Renal pelvis (tissue), 1 donor: ENCODE measurements at regions not wholly inside any gene's neighbourhood (a gene's known extent, or its start where the extent isn't known, plus 50 kb on each side); places are given as distances from the start of the nearest gene placed in this dataset.
"Not testable (repeated sequence)": the region's sequence is repeated elsewhere in the genome, so short reads cannot be mapped to it uniquely, and the experiment has no call there.

Experiments
- DNase-seq: peaks from one replicate; pipeline ENCODE4 v3.0.0-alpha.2; 2013

DNA sequence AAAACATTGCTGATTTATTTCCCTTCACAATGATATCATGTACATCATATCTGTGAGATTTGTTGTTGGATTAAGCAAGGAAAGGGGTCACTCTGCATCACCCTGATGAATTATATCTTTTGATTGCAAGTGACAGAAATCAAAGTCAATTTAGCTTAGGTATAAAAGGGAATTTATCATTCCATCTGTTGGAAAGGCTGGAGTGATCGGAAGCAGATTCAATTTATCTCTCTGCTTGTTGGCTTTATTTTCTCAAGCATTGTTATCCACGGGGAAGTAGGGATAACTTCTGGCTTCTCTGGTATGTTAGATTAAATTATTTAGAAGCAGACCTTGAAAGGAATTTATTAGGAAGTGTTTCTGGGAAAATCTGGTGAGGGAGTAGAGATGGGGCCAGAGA lies 226.6 kb downstream of the PTGER3 start:
- no peak for DNase-seq

DNA sequence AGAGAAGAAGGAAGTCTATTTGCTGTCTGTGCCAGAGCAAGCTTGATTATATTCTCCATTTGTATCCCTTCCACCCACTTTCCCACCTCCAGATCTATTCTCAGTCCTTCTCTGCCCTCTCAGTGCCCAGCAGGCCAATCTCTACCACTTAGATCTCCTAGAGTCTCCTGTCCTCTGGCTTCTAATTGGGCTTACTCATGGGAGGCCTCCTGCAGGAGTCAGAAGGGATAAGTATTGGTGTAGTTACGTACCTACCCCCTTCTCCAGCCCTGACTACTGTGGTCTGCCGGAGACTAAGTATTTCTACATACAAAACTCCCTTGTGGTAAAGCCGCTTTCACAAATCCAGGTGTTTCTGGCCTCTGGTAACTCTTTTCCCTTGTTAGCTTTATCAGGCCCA lies 221.2 kb downstream of the PTGER3 start:
- no peak for DNase-seq

DNA sequence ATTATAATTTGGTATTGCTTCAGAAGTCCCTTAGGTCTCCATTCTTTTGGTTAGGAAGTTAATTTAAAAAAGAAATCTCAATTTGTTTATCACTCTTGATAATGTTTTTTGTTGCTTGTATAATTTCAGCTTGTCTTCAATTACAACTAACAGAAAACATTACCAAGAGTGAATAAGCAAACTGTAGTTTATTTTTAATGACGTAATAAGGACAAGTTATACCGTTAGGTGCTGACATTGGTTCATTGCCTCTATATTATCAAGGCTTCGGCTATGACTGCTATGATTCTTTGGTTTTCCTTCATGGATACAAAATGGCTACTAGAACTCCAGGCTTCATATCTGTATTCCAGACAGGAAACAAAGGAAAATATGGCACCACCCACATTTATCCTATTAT lies 220.6 kb downstream of the PTGER3 start:
- no peak for DNase-seq

DNA sequence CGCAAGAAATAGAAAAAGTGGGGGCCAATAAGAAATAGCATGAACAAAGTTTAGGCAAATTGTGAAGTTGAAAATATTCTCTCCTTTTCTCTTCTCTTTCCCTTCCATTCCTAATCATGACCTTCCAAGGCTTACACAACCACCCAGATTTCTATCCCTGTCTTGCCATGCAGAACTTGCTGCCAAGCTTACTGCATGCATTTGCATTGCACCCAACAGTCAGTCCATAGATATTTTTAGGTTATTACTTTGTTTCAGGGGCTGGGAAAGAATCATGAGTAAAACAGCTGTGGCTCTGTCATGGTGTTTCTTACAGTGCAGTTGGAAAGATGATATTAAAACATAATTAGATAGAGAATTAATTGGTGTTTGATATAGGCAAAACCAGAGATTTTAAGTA lies 219.4 kb downstream of the PTGER3 start:
- no peak for DNase-seq

DNA sequence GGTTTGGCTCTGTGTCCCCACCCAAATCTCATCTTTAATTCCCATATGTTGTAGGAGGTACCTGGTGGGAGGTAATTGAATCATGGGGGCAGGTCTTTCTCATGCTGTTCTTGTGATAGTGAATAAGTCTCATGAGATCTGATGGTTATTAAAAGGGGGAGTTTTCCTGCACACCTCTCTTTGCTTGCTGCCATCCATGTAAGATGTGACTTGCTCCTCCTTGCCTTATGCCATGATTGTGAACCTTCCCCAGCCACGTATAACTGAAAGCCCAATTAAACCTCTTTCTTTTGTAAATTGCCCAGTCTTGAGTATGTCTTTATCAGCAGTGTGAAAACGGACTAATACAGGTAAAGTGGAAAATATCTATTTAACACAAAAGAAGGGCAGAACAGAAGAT lies 213.3 kb downstream of the PTGER3 start:
- not testable (repeated sequence) for DNase-seq

DNA sequence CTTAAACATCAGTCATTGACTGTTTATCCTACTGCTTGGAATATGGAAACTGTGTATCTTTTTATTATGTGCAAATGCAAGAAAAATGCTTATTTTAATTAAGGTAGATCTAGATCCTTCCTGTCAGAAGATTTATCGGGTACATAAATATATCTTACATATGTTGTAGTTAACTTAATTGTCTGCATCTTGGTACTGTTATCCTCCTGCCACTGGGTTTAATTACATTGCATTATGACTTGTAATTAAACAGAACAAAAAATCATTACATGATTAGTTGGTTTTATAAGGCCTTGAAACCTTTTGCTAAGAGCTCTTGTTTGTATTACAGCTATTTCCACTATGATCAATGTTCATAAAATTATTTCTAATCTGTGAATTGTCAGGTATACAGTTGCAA lies 211.2 kb downstream of the PTGER3 start:
- no peak for DNase-seq

DNA sequence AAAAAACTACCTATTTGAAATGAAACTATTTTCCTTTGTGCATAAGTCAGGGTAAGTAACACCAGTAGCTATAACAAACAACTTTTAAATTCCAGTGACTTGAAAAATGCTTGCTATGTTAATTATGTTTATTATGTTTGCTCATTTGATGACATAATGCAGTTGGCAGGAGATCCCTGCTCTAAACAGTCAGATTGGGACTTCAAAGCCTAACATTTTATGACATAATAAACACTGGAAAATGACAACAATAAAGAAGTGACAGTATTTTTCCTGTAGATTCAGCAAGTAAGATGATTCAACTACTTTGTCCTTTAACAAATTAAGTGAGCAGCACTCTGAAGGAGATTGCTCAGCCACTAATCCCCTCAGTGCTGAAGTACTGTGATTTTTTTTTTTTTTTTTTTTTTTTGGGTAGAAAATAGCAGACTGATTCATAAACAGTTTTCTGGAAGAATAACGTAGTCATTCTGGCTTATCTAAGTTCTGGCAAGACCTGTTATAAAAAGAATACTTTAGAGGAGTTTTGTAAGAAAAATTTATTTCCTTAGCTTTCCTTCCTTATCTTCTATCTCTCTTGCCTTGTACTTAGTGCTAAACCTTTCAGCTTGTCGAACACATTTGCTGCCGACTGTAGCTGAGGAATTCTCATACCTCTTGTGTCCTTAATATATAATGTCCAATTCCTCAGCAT lies 207.2 kb downstream of the PTGER3 start:
- DNase-seq, result no peak

DNA sequence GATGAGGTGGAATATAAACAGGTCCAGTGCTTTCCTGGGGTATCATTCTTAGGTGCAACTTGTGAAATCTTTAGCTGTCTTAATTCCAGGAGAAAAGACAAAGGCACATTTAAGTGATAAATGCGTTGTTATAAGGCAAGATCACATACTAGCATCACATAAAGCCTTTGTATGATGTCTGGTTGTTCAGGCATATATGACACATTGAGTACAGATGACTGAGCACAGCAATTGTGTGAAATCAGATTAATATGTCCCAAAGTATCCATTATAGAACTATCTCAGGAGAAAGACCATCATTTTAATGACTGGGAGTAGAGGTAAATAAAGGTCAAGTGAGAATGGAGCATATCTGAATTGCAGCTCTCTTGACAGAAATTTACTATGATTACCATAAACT lies 205.1 kb downstream of the PTGER3 start:
- no peak for DNase-seq

DNA sequence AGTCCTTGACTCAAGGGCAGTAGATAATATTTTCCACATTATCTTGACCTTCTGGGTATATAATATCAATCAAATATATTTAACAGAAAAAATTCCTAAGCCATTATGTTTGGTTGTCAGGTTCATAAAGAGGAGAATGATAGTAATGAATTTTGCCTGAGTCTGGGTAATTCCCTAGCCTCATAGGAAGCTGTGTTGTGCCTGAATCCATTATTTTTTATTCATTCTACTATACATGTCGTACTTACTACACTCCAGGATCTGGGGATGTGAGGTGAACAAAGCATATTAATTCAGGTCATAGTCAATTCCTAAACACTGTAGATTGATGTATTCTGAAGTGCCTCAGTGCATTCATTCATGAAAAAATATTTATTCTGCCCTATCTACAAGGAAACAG lies 204.2 kb downstream of the PTGER3 start:
- no peak for DNase-seq

DNA sequence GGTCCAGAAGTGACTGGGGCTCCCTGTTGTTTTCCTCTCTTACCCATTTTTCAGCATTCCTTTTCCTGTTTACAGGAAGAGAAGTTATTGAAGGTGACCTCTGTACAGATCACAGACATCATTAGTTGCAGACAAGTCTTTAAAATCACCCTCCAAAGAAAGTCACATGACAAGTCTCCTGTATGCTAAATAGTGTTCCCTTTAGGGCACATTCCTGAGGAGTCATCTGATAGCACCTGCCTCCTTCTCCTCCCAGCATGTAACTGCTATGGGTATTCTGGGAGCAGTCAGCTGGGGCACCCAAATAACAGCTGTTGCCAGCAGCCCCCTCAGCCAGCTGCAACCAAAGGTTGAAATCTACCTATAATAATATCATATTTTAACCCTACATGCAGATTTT lies 200.6 kb downstream of the PTGER3 start:
- DNase-seq, result peak; percentile 8

DNA sequence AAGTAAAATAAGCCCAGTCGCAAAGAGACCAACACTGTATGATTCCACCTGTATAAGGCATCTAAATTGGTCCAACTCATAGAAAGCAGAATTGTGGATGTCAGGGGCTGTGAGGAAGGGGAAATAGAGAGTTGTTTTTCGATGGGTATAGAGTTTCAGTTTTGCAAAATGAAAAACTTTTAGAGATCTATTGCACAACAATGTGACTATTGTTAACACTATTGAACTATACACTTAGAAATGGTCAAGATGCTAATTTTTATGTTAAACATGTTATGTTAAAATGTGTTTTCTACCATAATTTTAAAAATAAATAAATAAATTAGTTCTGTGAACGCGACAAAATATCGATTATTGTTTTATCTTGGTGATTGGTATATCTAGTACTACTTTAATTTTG lies 192.4 kb downstream of the PTGER3 start:
- DNase-seq, result no peak

DNA sequence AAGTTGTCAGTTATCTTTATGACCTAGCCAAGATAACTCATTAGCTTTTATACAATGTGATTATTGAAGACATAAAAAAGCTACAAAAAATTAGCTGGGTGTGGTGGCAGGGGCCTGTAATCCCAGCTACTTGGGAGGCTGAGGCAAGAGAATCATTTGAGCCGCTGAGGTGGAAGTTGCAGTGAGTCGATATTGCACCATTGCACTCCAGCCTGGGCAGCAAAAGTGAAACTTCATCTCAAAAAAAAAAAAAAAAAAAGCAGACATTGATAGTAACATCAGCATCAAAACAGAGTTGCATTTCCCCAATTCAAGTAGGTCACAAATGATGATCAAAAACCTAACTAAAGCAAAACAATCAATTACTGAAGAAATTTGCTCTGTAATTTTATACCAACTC lies 191.4 kb downstream of the PTGER3 start:
- DNase-seq, result no peak

DNA sequence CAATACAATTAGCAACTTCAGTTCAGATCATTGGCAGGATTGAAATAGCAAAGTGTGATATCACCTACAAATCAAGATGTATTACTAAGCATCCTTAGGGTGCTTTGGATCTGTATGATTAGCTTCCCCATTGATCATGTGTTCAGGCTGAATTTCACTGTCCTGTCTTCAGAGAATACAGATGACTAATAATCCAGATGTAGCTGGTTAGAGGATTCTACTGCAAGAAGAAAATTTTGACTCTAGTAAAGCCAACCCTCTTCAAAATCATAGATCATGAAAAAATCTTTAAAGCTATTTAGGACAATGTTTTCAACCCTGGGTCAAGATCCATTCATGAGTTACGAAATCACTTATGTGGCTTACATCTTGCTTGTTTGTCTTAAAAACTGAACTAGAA lies 184.4 kb downstream of the PTGER3 start:
- no peak for DNase-seq

DNA sequence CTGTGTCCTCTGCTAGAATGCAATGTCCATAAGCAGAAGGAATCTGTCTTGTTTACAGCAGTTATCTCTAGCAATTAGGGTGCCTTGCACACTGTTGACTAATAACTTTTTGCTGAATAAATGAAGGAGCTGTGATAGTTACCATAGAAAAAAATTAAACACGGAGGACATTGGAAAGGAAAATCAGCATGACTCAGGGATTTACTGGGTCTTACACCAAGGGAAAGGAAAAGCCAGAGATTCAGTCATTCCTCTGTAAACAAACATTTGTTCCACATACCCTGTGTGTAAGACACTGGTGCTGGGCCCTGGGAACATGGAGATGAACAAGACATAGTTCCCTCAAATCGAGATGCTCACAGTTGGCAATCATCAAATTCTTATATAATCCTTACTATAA lies 183.3 kb downstream of the PTGER3 start:
- DNase-seq, result no peak

DNA sequence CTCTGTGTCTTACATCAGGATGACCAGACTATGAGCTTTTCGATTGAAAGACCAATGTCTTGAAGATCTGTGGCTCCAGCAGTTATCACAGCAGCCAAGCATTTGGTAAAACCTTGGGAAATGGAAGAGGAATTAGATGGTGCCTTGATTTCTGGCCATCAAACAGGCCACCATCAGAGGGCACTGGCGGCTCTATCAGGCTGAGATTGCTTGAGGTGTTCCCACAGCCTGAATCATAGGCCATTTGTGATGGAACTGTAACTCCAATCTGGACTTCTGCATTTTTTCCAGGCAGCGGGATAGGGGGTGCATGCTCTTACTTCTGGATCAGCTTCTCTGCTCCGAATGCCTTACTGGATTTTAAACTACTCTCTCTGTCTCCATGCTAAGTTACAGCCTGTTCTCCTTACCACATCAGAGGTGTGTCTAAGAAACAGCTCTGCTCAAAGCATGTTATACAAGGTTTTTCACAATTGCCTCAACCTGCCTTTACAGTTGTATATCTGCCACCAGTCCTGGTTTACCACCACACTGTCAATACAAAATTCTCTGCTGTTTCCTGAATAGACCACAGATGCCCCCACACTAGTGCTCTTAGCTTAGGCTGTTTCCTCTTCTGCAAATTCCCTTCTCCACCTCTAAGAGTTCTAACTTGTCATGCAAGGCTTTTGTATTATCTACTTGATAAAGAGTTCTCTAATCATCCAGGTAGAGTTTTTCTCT lies 180.9 kb downstream of the PTGER3 start:
- no peak for DNase-seq

DNA sequence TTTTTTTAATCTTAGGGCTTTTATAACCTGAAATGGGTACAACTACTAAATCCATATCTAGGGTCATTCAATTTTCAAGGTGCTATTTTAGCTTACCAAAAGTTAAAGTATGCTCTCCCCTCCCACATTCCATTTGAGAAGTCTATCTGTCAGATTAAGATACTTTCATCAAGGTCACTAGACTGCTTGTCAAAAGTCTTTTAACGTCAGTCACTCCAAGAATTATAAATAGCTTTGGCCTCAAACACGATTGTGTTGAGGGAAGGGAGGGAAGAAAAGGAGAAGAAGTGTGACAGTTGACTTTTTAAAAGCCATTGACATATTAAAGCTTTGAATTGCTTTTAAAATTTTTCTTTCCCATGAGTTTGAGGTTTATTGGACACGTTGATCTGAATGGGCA lies 175.8 kb downstream of the PTGER3 start:
- no peak for DNase-seq

DNA sequence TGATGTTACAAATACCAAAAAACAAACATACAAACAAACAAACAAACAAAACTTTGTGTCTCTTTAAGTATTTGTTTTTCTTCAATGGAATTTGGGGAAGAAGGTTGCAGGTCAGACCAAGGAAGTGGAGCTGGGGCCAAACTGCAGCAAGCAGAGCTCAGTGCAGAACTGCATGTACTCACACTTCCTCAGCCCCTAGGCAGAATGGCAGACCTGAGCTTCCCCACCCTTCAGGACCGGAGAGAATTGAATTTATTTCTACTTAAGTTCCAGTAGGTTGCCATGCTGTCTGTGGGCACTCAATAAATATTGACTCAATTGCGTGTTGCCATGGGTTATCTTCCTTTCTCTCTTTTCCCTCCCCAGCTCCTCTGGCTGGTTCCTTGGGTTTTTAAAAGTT lies 173.6 kb downstream of the PTGER3 start:
- DNase-seq, result no peak

DNA sequence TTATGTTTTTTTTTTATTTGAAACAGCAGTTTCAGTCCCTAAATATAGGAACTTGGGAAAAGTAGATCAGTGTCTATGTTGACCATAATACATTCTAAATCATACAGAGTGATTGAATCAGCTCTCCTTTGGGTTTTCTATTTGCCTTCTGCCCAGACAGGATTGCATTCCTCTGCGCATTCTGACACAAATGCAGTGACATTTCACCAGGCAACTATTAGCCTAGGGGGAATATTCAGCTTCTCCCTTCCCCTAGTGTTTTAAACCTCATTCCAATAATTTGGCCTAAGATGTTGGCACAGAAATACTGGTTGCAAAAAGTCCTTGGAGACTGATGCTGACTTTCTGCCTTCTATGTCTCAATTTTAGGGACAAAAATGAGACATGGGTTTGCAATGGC lies 172.8 kb downstream of the PTGER3 start:
- DNase-seq, result no peak

DNA sequence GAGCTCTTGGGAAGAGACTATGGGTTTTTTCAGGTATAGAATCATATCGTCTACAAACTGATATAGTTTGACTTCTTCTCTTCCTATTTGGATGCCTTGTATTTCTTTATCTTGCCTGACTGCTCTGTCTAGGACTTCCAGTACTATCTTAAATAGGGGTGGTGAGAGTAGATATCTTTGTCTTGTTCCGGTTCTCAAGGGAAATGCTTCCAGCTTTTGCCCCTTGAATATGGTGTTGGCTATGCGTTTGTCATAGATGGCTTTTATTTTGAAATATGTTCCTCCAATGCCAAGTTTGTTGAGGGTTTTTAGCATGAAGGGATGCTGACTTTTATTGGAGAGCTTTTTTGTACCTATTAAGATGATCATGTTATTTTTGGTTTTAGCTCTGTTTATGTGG lies 170.3 kb downstream of the PTGER3 start:
- DNase-seq, result no peak

DNA sequence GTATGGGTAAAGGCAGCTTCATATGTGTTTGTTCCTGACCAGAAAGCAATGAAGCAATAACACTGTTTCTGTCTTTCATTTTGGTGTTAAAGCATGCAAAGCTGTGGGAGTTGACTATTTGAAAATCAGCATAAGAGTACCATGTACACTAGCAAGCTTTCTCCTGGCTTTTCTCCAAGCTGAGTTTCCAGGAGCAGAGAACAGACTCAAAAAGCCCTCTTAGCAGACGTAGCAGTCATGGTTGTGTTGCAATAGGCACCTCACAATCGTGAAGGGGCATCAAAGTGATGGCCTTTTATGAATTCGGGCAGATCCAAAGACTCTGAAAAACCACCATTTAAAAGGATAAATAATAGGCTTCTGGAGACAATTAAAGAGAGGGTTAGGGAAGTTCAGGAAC lies 159.7 kb downstream of the PTGER3 start:
- DNase-seq, result no peak

DNA sequence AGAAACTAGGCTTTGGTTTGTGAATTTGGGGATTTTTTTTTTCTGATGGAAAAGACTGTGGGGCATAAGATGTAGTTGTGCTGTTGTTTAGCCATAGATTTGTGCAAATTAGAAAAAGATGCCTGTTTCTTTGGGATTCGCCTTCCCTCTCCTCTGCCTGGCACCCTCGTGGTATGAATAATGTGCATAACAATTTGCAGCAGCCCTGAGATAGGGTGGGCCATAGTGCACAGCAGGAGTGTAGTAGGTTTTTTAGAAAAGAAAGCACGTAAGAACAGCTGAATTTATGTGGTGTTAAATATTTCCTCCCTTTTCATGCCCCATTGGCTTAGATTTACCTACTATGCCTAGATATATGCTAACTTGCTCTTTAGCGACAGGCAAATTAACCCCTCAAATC lies 158.9 kb downstream of the PTGER3 start:
- no peak for DNase-seq

DNA sequence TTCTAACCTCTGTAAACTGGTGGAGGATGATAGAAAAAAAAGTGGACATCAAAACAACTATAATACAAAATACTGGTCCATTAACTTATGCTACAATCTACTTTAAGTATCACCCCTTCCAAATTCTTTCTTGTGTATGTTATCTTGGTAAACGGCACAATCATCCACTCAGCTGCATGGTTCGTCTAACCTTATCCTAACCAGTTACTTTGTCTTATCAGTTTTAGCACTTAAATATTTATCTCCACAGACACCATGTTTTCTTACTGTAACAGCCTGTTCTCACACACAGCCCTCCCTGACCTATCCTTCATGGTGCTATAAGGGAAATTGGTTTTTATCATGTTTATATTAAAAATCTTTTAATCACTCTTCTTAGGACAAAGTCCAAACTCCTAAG lies 157.2 kb downstream of the PTGER3 start:
- DNase-seq, result no peak

DNA sequence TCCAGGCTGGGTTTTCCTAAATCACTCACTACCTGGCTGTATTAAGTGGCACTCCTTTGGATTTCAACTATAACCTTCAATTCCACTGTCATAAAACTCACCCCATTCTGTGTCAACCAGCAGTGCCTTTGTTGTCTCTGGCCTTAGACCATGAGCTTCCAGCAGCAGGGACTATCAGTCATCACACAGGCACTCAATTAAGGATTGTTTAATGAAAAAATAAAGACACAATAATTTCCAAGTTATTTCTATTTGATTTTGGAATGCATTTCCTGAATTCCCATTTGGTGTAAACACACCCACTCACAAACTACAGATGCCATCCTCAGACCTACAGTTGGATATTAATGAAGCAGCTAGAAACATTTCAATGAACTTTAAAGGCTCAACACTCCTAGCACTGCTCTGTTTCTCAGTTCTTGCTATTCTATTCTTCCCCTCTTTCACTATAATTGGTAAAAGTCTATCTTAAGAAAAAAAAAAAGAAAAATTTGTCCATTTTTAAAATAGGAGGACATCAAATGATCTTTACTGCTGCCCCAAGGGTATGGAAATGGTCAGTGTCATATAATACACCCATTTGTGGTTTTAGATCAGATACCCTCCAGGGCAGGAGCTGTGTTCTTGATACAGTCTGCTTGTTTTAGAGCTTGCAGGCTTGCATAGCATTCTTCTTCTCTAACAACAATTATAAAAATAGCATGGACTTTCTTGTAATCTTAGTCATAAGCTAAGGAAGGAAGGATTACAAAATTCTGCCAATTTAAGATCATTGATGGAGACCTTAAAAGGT lies 156.4 kb downstream of the PTGER3 start:
- no peak for DNase-seq
